ENCODE measurements at regions not wholly inside any gene's neighbourhood (a gene's known extent, or its start where the extent isn't known, plus 50 kb on each side); places are given as distances from the start of the nearest gene placed in this dataset.

DNA sequence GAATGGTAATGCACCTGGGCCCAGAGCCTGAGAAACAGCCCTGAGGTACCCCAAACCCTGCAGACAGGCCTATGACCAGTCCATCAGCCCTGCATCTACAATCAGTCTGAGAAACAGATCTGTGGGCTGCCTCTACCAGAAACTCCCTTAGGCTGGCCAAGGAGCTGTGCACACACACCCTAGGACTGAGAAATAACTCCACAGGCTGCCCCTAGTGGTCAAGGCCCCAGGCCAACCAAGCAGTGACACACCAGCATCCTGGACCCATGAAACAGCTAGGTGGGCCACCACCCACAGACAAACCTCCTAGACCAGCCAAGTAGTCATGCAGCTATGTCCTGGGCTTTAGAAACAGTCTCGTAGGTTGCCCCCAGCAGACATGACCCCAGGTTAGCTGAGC, 253.6 kb upstream of the VLDLR start:
- TF ChIP-seq, protein P1, sequence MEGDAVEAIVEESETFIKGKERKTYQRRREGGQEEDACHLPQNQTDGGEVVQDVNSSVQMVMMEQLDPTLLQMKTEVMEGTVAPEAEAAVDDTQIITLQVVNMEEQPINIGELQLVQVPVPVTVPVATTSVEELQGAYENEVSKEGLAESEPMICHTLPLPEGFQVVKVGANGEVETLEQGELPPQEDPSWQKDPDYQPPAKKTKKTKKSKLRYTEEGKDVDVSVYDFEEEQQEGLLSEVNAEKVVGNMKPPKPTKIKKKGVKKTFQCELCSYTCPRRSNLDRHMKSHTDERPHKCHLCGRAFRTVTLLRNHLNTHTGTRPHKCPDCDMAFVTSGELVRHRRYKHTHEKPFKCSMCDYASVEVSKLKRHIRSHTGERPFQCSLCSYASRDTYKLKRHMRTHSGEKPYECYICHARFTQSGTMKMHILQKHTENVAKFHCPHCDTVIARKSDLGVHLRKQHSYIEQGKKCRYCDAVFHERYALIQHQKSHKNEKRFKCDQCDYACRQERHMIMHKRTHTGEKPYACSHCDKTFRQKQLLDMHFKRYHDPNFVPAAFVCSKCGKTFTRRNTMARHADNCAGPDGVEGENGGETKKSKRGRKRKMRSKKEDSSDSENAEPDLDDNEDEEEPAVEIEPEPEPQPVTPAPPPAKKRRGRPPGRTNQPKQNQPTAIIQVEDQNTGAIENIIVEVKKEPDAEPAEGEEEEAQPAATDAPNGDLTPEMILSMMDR (IDR thresholded peaks at IDR 0.05; ENCODE audit: low read depth, low read length) = peak; percentile 23; the same call in 1 of the 2 replicates
- Histone ChIP-seq H3K4me3 (ENCODE audit: low read depth, low read length) (no peak overlapping the region), H3K36me3 (no peaks in the 10 kb centered on the region), H3K4me1 (no peaks in the 10 kb centered on the region), H3K27me3 (no peaks in the 10 kb centered on the region), H3K9me3 (no peaks in the 10 kb centered on the region)
- no peak for DNase-seq

GRCh38 chr9:2373648-2374047, 247.9 kb upstream of the VLDLR start:
- Histone ChIP-seq H3K4me3 (ENCODE audit: low read depth, low read length) (no peak overlapping the region), H3K9me3 (no peaks in the 10 kb centered on the region; the same call in none of the 2 replicates), H3K27me3 (no peaks in the 10 kb centered on the region), H3K36me3 (no peaks in the 10 kb centered on the region), H3K4me1 (no peaks in the 10 kb centered on the region)
- no peak for DNase-seq
- TF ChIP-seq, protein P1 (IDR thresholded peaks at IDR 0.05; ENCODE audit: low read depth, low read length) = no peak

DNA sequence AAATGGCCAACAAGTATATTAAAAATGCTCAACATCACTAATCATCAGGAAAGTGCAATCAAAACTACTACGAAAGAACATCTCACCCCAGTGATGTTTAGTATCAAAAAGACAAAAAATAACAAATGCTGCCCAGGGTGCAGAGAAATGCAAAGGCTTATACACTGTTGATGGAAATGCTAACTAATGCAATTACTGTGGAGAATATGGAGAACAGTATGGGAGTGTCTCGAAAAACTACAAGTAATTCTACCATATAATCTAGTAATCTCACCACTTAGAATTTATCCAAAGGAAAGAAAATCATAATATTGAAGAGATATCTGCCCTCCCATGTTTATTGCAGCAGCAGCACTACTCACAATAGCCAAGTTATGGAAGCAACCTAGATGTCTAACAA, 246.5 kb upstream of the VLDLR start:
- TF ChIP-seq, protein P1 (IDR thresholded peaks at IDR 0.05; ENCODE audit: low read depth, low read length) = no peak
- no peak for DNase-seq

DNA sequence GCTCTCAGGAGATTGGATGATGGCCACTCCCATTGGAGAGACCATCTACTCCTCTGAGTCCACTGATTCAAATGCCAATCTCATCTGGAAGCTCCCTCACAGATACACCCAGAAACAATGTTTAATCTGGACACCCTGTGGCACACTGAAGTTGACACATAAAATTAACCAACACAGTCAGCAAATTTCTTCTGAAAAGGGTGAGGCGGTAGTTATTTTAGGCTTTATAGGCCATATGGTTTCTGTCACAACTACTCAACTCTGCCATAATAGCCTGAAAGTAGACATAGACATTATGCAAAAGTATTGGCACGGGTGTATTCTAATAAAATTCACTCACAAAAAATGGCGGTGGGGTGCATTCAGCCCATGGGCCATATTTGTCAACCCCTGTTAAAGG, 244.5 kb upstream of the VLDLR start:
- DNase-seq = no peak
- no peak overlapping the region for H3K4me3 ChIP-seq (ENCODE audit: low read depth, low read length)
- H3K9me3 ChIP-seq = no peaks in the 10 kb centered on the region; the same call in none of the 2 replicates
- no peaks in the 10 kb centered on the region for H3K36me3 ChIP-seq
- H3K27me3 ChIP-seq = no peaks in the 10 kb centered on the region
- H3K4me1 ChIP-seq = no peaks in the 10 kb centered on the region
- TF ChIP-seq, protein P1 (IDR thresholded peaks at IDR 0.05; ENCODE audit: low read depth, low read length) = no peak

More for the DNA sequence above, 246.5 kb upstream of the VLDLR start:
- no peak overlapping the region for H3K4me3 ChIP-seq (ENCODE audit: low read depth, low read length)
- H3K36me3 ChIP-seq = no peaks in the 10 kb centered on the region
- no peaks in the 10 kb centered on the region for H3K27me3 ChIP-seq
- H3K9me3 ChIP-seq = no peaks in the 10 kb centered on the region; the same call in none of the 2 replicates
- no peaks in the 10 kb centered on the region for H3K4me1 ChIP-seq

- H3K4me3 ChIP-seq (ENCODE audit: low read depth, low read length) = no peak overlapping the region
- TF ChIP-seq, protein P1 (IDR thresholded peaks at IDR 0.05; ENCODE audit: low read depth, low read length) = no peak
- DNase-seq = no peak
Measured at GRCh38 chr9:2377834-2378233, 243.8 kb upstream of the VLDLR start.

GRCh38 chr9:2378266-2378665, 243.3 kb upstream of the VLDLR start:
- no peak for DNase-seq
- TF ChIP-seq, protein P1 (IDR thresholded peaks at IDR 0.05; ENCODE audit: low read depth, low read length) = no peak
- no peaks in the 10 kb centered on the region for H3K4me1 ChIP-seq
- no peaks in the 10 kb centered on the region for H3K27me3 ChIP-seq
- H3K36me3 ChIP-seq = no peaks in the 10 kb centered on the region
- no peaks in the 10 kb centered on the region; the same call in none of the 2 replicates for H3K9me3 ChIP-seq
- H3K4me3 ChIP-seq (ENCODE audit: low read depth, low read length) = no peak overlapping the region

More at GRCh38 chr9:2377834-2378233, 243.8 kb upstream of the VLDLR start:
- Histone ChIP-seq H3K27me3 (no peaks in the 10 kb centered on the region), H3K4me1 (no peaks in the 10 kb centered on the region), H3K36me3 (no peaks in the 10 kb centered on the region), H3K9me3 (no peaks in the 10 kb centered on the region; the same call in none of the 2 replicates)

Measured in BE2C (cell line).